GM21576 (cell line): ENCODE measurements at regions not wholly inside any gene's neighbourhood (a gene's known extent, or its start where the extent isn't known, plus 50 kb on each side); places are given as distances from the start of the nearest gene placed in this dataset.
"Not testable (repeated sequence)": the region's sequence is repeated elsewhere in the genome, so short reads cannot be mapped to it uniquely, and the experiment has no call there.

Experiments
- ATAC-seq: cut with Tn5 transposase; IDR thresholded peaks from one replicate; pipeline ENCODE4 v1.9.1; 2021; ENCODE audit warnings: mild to moderate bottlenecking, moderate library complexity; ENCODE audit not compliant: unreplicated experiment

DNA sequence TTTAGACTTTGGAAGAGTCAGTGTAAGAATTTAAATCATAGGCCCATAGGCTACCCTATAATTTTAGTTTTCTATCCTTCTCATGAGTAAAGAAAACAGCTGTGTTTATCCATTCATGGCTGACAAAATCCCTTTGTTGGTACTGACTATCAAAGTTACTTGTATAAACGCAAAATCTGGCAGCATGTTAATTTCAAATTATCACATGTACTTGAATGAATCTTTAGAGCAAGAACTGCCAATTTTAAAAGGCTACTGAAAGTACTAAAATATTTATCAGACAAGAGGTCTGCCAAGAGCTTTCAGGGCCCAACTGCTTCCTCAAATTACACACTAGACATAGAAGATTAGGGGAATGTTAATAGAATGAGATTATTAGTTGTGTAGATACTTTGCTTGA lies 66.6 kb downstream of the MYL12B start:
- no peak for ATAC-seq

DNA sequence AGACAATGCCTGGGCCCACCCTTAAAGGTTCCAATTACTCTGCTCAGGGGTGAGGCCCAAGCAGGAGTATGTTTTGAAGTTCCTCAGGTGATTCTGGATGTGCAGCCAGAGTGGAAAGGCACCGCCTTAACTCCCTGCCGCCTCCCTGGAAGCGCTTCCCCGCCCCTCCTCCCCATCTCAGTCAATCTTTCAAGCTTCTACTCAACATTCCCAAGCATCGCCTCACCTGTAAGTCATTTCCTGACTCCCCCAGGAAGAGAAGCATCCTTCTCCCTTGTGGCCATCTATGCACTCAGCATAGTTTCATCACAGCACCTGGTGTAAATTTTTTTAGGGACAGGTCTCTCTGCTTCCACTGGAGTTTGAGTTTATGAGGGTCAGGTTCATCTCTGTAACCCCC lies 67.5 kb downstream of the MYL12B start:
- ATAC-seq = no peak

DNA sequence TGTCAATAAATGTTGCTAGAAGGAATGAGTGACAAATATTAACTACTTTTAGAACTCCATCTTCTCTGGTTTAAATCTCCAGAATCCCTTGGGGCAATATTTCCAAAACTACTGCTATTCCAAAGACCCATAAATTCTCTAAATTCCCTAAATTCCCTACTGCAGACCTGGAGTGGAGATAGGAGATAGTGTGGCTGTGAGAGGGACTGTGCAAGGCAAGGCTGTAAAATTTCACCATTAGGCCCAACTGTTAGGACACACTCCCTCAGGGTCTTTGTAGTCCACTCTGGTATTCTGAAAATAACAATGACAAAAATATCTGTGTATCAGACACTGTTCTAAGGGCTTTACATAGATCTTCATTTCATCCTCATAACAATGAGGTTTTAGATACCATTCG lies 67.9 kb downstream of the MYL12B start:
- ATAC-seq = no peak

DNA sequence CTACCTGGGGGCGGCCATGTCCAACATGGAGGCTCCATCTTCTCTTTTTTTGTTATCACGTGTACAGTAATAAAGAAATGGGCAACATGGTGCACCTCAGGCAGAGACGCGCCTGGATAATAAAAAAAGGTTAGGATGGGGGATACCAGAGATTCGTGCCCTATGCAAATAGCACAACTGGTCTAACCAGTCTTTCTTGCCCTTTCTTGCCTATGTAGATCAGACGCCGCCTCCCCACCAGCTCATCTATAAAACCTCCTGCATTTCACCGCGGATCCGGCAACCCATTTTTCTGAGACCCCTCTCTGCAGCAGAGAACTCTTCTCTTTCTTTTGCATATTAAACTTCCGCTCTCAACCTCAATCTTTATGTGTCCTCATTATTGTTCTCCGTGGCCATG lies 68.7 kb downstream of the MYL12B start:
- no peak for ATAC-seq

DNA sequence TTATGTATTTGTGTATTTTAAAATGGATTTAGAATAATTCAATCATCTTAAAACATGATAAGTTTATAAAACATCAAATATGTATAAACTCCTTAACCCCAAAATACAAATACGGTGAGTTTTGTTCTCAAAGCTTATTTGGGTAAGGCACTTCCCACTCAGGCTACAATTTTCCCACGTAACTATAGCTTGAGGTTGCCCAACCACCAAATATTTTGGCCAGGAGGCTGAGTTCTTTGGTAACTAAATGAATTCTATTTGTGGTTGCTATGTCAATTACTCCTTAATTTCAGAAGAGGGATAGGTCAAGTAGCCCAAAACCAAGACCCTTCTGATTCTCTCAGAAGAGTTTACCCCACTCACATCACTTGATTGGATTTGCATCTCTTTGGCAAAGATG lies 70.4 kb downstream of the MYL12B start:
- no peak for ATAC-seq

DNA sequence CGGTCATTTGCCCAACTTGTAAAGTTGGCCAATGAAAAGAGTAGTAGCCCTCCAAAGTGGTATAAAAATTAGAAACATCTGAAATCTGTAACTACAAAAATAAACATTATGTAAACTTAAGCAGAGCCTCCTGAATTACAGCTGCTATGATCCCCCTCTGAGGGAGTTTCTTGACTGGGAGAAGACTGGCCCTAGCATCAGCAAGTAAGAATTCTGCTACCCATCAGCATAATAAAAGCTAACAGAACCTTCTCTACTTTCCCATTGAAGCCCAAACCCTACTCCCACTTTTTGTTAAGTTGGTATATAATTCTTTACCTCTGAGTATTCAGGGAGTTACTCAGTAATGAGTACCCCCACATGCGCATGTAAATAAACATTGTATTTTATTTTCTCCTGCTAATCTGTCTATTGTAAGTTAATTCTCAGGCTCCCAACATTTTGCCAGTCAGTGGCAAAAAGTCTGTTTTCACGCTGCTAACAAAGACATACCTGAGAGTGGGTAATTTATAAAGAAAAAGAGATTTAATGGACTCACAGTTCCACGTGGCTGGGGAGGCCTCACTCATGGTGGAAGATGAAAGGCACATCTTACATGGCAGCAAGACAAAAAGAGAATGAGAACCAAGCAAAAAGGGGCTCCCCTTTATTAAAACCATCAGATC lies 71.3 kb downstream of the MYL12B start:
- no peak for ATAC-seq

DNA sequence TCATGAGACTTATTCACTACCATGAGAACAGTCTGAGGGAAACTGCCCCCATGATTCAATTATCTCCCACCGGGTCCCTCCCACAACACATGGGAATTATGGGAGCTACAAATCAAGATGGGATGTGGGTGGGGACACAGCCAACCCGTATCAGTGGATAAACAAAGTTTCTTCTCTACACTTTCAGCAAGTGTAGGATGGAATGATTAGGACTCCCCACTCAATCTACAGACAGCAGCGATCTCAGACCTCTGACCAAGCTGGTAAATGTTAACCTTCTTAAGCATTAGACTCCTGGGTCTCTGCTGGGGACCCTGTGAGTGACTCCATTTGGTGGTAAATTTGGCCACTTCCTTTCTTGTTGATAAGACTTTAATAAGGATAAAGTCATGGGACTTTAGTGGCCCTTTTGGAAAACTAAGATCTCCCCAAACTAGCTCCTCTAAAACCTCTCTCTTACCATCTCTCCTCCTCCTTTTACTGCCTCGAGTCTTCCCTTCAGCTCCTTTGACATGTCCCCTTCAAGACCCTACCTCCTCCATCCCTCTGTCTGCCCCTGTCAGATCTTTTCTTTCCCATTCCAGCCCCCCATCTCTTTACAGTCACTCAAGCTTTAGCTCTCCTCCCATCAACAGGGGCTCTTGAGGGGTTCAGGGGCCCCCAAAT lies 71.9 kb downstream of the MYL12B start:
- ATAC-seq = no peak

DNA sequence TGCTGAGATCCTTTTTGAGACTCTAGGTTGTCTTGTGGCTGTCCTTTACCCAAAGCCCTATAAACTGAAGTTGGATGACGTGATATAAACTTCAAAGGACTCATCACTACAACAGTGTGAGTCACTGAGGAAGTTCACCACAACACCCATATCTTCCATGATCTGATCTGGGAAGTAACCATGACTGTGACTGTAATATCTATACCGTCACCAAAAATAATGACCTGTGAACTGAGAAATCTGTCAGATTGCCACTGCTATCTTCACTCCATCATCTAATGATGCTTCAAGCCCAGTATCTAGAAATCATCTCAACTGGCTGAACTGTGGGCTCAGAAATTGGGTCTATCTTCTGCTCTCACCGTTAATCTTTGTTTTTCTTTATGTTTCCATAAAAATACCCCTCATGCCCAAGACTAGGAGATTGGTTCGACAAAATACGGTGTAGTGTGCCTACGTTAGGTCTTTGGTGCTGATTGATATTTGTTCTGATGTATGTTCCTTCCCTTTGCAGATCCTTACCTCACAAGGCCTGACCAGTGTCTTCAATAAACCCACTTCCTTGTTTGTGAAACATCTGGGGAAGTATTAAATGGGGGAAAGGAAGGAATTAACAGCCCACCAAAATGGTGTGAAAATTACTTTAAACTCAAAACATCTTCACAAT lies 78.2 kb downstream of the MYL12B start:
- no peak for ATAC-seq

DNA sequence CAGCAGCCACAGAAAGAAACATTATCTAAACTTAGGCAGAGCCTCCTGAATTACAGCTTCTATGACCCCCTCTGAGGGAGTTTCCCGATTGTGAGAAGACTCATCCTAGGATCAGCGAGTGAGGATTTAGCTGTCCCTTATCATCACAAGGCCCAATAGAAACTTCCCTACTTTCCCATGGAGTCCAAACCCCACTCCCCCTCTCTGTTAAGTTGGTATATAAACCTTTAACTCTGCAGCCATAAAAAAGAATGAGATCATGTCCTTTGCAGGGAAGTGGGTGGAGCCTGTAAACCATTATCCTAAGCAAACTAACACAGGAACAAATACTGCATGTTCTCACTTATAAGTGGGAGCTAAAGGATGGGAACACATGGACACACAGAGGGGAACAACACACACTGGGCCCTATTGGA lies 78.8 kb downstream of the MYL12B start:
- no peak for ATAC-seq

DNA sequence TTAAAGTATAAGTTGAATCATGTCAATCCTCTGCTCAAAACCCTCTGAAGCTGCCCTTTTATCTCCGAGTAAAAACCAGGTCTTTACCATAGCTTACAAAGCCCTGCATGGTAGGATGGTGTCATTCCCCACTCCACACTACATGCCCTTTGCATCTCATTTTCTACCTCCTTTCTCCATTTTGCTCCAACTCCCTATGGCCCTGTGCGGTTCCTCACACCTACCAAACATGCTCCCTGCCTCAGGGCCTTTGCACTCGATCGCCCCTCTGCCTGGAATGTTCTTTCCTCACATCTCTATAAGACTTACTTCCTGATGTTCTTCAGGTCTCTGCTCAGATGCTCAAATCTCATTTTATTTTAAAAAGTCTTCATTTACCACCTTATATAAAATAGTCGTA lies 80.7 kb downstream of the MYL12B start:
- ATAC-seq = no peak

DNA sequence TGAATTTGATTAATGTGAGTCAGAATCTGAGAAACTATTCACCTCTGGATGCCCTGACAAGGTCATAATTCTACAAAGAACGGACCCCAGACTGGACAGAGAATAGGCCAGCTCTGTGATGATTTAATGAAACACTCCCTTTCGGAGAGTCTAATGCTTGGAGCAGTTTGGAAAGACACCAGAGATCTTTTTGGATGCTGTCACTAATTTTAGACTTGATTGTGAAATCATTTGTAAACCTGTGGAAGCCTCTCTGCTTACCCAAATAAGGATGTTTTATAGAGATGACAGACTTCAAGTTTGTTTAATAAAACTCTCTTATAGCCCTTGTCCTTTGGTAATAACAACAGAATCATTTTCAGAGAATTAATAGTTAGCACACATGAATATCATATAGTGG lies 83.5 kb downstream of the MYL12B start:
- no peak for ATAC-seq

DNA sequence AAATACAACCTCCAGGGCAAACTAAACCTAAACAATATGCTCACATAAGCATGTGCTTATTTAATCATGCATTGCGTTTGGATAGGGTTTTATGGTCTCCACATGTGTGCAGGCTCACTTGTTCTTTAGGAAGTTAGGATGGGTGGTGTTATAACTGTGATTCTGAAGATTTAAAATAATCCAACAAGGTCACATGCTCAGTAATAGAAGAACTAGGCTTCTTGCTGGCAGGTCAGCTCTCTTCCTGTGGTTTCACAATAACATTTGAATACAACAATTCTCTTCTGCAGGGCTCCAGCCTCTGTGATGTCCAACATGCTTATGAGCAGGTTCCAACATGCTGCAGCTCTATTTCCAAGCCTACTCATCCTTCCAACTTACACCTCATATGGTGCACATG lies 84.0 kb downstream of the MYL12B start:
- ATAC-seq = no peak

DNA sequence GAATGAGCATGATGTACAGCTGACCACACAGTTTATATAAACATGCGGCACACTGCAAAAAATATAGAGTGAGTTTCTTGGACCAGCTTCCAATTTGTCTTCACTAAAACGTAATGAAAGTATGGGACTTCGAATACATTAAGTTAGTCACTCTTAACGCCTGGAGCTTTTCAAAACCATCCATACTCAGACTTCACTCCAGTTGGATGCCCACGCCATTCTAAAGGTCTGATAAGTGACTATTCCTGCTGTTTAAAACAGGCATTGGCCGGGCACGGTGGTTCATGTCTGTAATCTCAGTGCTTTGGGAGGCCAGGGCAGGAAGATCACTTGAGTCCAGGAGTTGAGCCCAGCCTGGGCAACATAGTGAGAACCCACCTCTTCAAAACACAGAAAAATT lies 84.6 kb downstream of the MYL12B start:
- no peak for ATAC-seq

DNA sequence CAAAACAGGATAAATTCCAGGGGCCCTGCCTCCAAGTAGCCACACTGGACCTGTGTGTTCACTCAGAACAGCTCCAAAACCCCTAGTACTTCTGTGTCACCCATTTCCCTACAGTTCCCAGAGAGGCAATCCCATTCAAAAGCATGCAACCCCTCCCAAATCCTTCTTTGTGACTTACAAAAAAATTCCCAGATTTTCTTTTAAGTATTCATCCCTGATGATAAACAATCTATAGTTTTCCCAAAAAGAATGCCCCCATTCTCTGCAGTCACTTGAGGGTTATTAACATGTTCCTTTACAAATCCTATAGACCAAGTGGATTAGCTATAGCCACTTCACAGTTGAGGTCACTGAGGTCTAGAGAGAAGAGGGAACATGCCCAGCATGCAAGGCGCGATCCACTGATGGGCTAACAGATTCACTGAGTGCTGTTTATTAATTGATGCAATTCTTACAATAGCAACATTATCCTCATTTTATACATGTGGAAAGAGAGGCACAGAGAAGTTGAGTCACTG lies 85.4 kb downstream of the MYL12B start:
- no peak for ATAC-seq

DNA sequence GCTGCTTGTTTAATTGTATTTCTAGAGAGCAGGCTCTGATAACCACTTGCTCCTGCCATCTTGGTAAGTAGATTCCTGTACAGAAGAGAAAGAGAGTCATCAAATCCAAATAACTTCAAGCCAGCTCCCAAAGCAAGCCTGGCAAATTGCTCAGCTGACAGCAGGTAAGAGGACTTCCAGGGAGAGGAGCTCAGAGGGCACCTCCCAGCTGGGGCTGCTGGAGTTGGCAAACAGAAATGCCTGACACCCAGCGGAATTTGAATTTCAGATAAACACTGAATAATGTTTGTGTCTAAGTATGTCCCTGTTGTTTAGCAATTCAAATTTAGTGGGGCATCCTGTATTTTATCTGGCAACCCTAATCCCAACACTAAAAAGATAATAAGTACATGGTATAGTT lies 86.2 kb downstream of the MYL12B start:
- no peak for ATAC-seq

DNA sequence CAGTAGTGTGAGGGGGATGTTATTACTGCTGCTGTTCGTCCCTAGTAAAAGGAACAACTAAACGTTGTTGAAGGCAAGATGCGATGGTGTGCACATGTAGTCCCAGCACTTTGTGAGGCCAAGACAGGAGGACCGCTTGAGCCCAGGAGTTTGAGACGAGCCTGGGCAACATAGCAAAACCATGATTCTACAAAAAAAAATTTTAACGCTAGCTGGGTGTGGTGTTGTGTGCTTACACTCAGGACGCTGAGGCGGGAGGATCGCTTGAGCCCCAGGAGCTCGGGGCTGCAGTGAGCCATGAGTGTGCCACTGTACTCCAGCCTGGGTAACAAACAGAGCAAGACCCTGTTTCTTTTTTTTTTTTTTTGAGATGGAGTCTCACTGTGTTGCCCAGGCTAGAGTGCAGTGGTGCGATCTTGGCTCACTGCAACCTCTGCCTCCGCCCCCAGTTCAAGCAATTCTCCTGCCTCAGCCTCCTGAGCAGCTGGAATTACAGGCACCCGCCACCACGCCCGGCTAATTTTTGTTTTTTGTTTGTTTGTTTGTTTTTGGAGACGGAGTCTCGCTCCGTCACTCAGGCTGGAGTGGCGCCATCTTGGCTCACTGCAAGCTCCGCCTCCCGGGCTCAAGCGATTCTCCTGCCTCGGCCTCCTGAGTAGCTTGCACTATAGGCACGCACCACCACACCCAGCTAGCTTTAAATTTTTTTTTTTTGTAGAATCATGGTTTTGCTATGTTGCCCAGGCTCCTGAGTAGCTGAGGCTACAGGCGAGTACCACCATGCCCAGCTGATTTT lies 87.3 kb downstream of the MYL12B start:
- ATAC-seq = not testable (repeated sequence)

DNA sequence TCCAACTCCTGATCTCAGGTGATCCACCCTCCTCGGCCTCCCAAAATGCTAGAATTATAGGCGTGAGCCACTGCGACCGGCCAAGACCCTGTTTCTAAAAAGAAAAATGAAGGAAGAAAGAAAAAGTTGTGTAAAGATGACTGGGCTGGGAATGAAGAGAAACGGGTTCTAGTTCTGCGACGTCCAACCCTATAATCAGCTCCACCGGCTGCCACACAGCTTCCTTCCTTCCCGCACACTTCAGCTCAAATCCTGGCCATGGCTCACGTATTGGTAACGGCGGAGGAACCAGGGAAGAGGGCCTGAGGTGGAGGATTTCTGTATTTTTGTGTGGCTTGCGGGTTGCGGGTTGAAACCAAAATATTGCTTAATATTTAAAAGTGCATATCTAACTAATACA lies 88.1 kb downstream of the MYL12B start:
- ATAC-seq = no peak

DNA sequence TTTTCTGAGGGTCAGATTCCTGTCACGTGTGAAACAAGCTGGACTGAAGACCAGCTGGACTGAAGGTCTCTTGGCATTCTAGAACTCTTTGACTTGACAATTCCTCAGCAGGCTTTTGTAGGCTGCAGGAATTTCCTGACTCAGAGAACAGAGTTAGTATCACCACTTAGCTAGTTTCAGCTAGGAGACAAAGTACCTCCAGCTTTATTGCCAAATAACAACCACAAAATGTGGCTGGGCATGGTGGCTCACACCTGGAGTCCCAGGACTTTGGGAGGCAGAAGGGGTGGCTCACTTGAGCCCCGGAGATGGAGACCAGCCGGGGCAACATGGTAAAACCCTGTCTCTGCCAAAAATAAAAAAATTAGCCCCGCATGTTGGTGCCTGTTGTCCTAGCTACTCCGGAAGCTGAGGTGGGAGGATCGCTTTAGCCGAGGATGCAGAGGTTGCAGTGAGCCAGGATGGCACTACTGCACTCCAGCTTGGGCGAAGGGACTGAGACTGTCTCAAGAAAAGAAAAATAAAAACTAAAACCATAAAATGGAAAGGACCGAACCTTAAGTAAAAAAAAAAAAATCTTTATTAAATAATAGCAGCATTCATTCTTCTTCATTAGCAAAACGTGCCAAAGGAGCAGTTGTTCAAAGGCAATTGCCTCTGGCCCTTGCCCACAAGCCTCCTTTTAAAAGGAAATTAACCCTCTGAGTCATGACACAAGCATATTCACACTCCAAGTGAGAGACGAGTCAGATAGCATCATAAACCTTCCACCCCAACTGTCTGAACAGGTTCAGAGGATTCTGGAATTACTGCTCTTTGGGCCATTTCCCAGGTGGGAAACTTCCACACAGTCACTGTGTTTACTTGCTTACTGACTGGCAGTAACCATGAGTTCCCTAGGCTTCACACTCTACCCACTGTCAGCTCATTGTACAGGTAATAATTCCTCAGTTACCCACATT lies 88.9 kb downstream of the MYL12B start:
- ATAC-seq = no peak

DNA sequence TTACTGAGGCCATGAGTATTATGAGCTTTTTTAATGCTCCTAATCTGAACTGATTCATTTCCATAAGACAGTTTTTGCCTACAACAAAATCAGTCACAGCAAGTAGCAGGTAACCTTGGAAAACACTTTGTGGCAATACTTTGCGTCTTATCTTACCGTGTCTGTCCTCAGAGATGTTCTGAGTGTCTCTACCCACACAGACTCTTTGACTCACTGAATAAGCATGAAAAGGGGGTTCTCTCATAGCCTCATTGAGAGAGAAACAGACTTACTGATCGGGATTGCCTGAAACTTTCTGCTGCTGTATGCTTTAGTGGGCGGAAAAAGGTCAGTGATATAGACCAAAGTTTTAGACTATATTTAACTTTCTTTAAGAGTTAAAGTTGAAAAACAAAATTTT lies 92.6 kb downstream of the MYL12B start:
- no peak for ATAC-seq

DNA sequence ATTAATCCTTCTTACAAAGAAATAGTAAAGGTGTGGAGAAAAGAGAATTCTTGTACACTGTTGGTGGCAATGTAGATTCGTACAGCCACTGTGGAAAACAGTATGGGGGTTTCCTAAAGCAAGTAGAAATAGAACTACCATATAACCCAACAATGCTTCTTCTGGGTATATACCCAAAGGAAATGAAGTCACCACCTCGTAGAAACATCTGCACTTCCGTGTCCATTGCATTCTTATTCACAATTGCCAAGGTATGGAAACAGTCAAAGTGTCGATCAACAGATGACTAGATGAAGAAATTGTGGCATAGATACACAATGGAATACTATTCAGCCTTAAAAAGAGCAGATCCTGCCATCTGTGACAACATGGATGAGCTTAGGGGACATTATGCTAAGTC lies 93.4 kb upstream of the TGIF1 start:
- ATAC-seq = no peak
